ENCODE measurements at regions not wholly inside any gene's neighbourhood (a gene's known extent, or its start where the extent isn't known, plus 50 kb on each side); places are given as distances from the start of the nearest gene placed in this dataset.

DNA sequence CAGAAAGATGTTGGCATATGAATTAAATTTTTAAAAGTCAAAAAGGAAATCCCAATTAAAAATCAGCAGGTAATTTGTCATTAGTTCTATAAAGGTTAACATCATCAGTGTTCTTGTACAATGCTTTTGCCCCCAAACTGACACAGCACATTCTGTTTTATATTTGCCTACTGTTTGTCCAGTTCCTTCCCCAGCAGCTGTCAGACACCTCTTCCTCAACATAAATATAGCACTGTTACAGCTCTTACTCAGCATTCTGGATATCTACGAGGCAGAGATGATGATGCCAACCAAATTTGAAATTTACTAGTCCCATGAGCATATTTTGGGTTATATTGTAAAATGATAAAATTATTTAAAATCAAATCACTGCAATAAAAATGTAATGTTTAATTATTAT is 124.6 kb downstream of the SINHCAF start:
- peaks cover 5% of the 10 kb centered on the region for H3K4me1 Mint-ChIP-seq
- H3K4me3 Mint-ChIP-seq = no peak overlapping the region
- H3K27me3 Mint-ChIP-seq (ENCODE audit: low read depth) = no peaks in the 10 kb centered on the region
- no peaks in the 10 kb centered on the region for H3K36me3 Mint-ChIP-seq (ENCODE audit: low read depth)
- DNase-seq (ENCODE audit: low read depth, low spot score) = no peak
- TF ChIP-seq, protein P1, sequence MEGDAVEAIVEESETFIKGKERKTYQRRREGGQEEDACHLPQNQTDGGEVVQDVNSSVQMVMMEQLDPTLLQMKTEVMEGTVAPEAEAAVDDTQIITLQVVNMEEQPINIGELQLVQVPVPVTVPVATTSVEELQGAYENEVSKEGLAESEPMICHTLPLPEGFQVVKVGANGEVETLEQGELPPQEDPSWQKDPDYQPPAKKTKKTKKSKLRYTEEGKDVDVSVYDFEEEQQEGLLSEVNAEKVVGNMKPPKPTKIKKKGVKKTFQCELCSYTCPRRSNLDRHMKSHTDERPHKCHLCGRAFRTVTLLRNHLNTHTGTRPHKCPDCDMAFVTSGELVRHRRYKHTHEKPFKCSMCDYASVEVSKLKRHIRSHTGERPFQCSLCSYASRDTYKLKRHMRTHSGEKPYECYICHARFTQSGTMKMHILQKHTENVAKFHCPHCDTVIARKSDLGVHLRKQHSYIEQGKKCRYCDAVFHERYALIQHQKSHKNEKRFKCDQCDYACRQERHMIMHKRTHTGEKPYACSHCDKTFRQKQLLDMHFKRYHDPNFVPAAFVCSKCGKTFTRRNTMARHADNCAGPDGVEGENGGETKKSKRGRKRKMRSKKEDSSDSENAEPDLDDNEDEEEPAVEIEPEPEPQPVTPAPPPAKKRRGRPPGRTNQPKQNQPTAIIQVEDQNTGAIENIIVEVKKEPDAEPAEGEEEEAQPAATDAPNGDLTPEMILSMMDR (conservative IDR thresholded peaks at IDR 0.05) = no peak
- no peak overlapping the region for H3K27ac Mint-ChIP-seq (ENCODE audit: unreplicated experiment)
- H3K9me3 Mint-ChIP-seq = no peaks in the 10 kb centered on the region

DNA sequence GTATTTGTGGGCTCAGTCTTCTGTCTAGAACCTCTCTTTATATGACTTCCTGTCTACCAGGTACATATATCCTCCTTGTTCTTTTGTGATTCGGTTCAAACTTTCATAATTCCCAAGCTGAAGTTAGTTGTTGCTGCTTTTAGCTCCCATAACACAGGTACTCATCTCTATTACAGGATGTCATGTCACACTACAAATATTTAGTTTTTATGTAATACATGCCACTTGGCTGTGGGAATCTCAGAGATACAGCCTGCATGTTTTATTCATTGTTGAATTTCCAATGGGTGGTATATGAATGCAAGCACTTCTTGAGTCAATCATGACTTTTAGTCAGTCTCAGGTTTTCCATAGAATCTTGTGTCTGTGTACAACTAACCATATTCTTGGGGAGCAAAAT is 122.7 kb downstream of the SINHCAF start:
- no peaks in the 10 kb centered on the region for H3K36me3 Mint-ChIP-seq (ENCODE audit: low read depth)
- DNase-seq (ENCODE audit: low read depth, low spot score) = no peak
- TF ChIP-seq, protein P1 (conservative IDR thresholded peaks at IDR 0.05) = no peak
- H3K4me3 Mint-ChIP-seq = no peak overlapping the region
- no peaks in the 10 kb centered on the region for H3K27me3 Mint-ChIP-seq (ENCODE audit: low read depth)
- peaks cover 5% of the 10 kb centered on the region for H3K4me1 Mint-ChIP-seq
- H3K27ac Mint-ChIP-seq (ENCODE audit: unreplicated experiment) = no peak overlapping the region
- no peaks in the 10 kb centered on the region for H3K9me3 Mint-ChIP-seq

DNA sequence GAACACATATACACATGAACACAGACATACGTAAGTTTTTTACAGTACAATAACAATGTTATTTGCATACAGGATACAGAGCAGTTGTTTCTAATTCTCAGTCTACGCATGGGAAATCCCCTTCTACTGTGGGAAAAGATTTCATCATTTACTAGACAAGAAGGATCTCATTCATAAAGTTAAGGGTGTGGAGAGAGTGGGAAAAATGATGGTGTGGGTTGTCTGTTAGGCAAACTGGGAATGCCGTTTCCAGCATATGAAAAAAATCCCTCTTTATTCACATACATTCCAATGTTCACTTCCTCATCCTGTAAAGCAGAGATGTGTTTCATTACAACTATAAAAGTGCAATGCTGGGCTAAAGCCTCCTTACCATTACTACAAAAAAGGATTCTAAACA is 120.9 kb downstream of the SINHCAF start:
- H3K4me1 Mint-ChIP-seq = peaks cover 5% of the 10 kb centered on the region
- H3K36me3 Mint-ChIP-seq (ENCODE audit: low read depth) = no peaks in the 10 kb centered on the region
- no peak overlapping the region for H3K27ac Mint-ChIP-seq (ENCODE audit: unreplicated experiment)
- no peak overlapping the region for H3K4me3 Mint-ChIP-seq
- no peak for DNase-seq (ENCODE audit: low read depth, low spot score)
- no peaks in the 10 kb centered on the region for H3K9me3 Mint-ChIP-seq
- TF ChIP-seq, protein P1 (conservative IDR thresholded peaks at IDR 0.05) = no peak
- no peaks in the 10 kb centered on the region for H3K27me3 Mint-ChIP-seq (ENCODE audit: low read depth)

- Mint-ChIP-seq H3K36me3 (ENCODE audit: low read depth) (no peaks in the 10 kb centered on the region), H3K27ac (ENCODE audit: unreplicated experiment) (no peak overlapping the region), H3K27me3 (ENCODE audit: low read depth) (no peaks in the 10 kb centered on the region), H3K4me1 (peaks cover 5% of the 10 kb centered on the region), H3K9me3 (no peaks in the 10 kb centered on the region), H3K4me3 (no peak overlapping the region)
- TF ChIP-seq, protein P1 (conservative IDR thresholded peaks at IDR 0.05) = no peak
- no peak for DNase-seq (ENCODE audit: low read depth, low spot score)
Measured at GRCh38 chr12:31206038-31206670, 119.8 kb downstream of the SINHCAF start.

DNA sequence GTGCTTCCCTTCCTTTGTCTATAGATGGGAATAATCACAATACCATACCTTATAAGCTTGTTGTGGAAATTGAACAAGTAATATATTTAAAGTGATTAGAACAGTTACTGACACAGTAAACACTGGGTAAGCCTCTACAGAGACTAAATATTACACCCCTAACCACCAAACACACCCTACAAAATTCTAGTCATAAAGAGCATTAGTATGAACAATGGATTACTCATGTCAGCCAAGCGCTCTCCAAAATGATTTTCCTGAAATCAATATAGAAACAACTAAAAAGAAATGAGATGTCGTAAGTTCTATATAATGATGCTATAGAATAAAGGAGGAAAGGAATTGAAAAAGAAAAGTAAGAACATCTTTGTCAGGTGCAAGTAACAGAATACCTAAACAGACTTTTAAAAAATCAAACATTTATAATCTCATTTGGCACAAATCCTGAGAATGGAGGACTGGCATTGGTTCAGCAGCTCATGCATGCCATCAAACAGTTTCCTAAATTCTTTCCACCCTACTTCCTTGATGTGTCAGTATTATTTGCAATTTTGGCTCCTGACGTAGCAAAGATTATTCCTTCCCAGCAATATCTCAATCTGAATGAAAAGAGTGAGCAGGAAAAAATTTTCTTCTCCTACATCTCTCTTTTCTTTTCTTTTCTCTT is 118.0 kb downstream of the SINHCAF start:
- TF ChIP-seq, protein P1 (conservative IDR thresholded peaks at IDR 0.05) = no peak
- Mint-ChIP-seq H3K36me3 (ENCODE audit: low read depth) (no peaks in the 10 kb centered on the region), H3K27ac (ENCODE audit: unreplicated experiment) (no peak overlapping the region), H3K4me3 (no peak overlapping the region), H3K9me3 (no peaks in the 10 kb centered on the region), H3K4me1 (peaks cover 5% of the 10 kb centered on the region), H3K27me3 (ENCODE audit: low read depth) (no peaks in the 10 kb centered on the region)
- DNase-seq (ENCODE audit: low read depth, low spot score) = no peak
